GM21447 (cell line): ENCODE measurements at regions not wholly inside any gene's neighbourhood (a gene's known extent, or its start where the extent isn't known, plus 50 kb on each side); places are given as distances from the start of the nearest gene placed in this dataset.

Experiments
- ATAC-seq: cut with Tn5 transposase; IDR thresholded peaks from one replicate; pipeline ENCODE4 v1.9.1; 2021; ENCODE audit not compliant: unreplicated experiment

GRCh38 chr4:17301266-17301665 lies 210.6 kb downstream of the QDPR start:
- no peak for ATAC-seq

GRCh38 chr4:17296921-17297890 lies 214.7 kb downstream of the QDPR start:
- ATAC-seq: no peak

GRCh38 chr4:17293901-17294300 lies 218.0 kb downstream of the QDPR start:
- ATAC-seq: no peak

GRCh38 chr4:17288151-17288550 lies 223.7 kb downstream of the QDPR start:
- no peak for ATAC-seq

GRCh38 chr4:17286752-17287460 lies 225.0 kb downstream of the QDPR start:
- no peak for ATAC-seq

- no peak for ATAC-seq
Observed at GRCh38 chr4:17285747-17286146, 226.1 kb downstream of the QDPR start.

GRCh38 chr4:17284323-17285175 lies 227.3 kb downstream of the QDPR start:
- ATAC-seq: no peak

- no peak for ATAC-seq
Observed at GRCh38 chr4:17283832-17284231, 228.1 kb downstream of the QDPR start.

GRCh38 chr4:17283251-17283650 lies 228.6 kb downstream of the QDPR start:
- no peak for ATAC-seq

GRCh38 chr4:17280261-17281018 lies 231.4 kb downstream of the QDPR start:
- ATAC-seq: no peak

GRCh38 chr4:17276776-17277175 lies 235.1 kb downstream of the QDPR start:
- no peak for ATAC-seq

- ATAC-seq: no peak
Observed at GRCh38 chr4:17275836-17276235, 236.1 kb downstream of the QDPR start.

GRCh38 chr4:17273047-17273446 lies 238.8 kb downstream of the QDPR start:
- ATAC-seq: no peak

- no peak for ATAC-seq
Observed at GRCh38 chr4:17272154-17272553, 239.7 kb downstream of the QDPR start.

GRCh38 chr4:17265653-17266052 lies 246.2 kb downstream of the QDPR start:
- ATAC-seq: no peak

GRCh38 chr4:17265139-17265538 lies 246.8 kb downstream of the QDPR start:
- ATAC-seq: no peak

GRCh38 chr4:17260166-17260907 lies 251.6 kb downstream of the QDPR start:
- ATAC-seq: no peak

GRCh38 chr4:17258106-17258505 lies 253.8 kb downstream of the QDPR start:
- no peak for ATAC-seq

- ATAC-seq: no peak
Observed at GRCh38 chr4:17252131-17252530, 259.8 kb downstream of the QDPR start.

GRCh38 chr4:17251101-17251500 lies 260.8 kb downstream of the QDPR start:
- ATAC-seq: no peak
